GM21723 (cell line): ENCODE measurements at regions not wholly inside any gene's neighbourhood (a gene's known extent, or its start where the extent isn't known, plus 50 kb on each side); places are given as distances from the start of the nearest gene placed in this dataset.

Experiments
- ATAC-seq: cut with Tn5 transposase; IDR thresholded peaks from one replicate; pipeline ENCODE4 v1.9.1; 2021; ENCODE audit warnings: mild to moderate bottlenecking, moderate library complexity; ENCODE audit not compliant: unreplicated experiment

- no peak for ATAC-seq
Measured at GRCh38 chr11:88405853-88406252, 68.3 kb upstream of the CTSC start.

- no peak for ATAC-seq
Measured at GRCh38 chr11:88404932-88405710, 67.6 kb upstream of the CTSC start.

- no peak for ATAC-seq
Measured at GRCh38 chr11:88404391-88404790, 66.9 kb upstream of the CTSC start.

- no peak for ATAC-seq
Measured at GRCh38 chr11:88402784-88403183, 65.2 kb upstream of the CTSC start.

- no peak for ATAC-seq
Measured at GRCh38 chr11:88402192-88402715, 64.7 kb upstream of the CTSC start.

- ATAC-seq: no peak
Measured at GRCh38 chr11:88398791-88399570, 61.4 kb upstream of the CTSC start.

GRCh38 chr11:88398372-88398771 lies 60.8 kb upstream of the CTSC start:
- ATAC-seq: no peak

GRCh38 chr11:88390254-88390653 lies 52.7 kb upstream of the CTSC start:
- ATAC-seq: no peak

- no peak for ATAC-seq
Measured at GRCh38 chr11:88387957-88388356, 50.4 kb upstream of the CTSC start.
